ENCODE measurements at regions not wholly inside any gene's neighbourhood (a gene's known extent, or its start where the extent isn't known, plus 50 kb on each side); places are given as distances from the start of the nearest gene placed in this dataset.

DNA sequence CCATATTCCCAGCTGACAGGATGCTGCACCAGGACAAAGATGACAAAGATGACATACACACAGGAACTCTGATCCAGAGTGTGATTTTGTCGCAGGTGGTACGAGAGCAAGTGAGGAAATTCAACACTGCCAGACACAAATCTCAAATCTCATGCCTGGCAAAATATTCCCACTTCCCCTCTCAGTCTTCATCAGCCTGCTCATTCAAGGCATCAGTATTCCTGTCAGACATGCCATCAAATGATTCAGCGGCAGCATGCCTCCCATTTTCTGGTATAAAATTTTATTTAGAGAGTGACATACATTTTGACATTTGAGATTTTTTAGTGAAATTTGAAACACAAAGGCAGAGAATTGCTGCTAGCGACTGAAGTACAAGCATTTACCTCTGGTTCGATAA, 228.1 kb upstream of the LMCD1 start:
- Histone ChIP-seq H3K27ac (ENCODE audit: low read depth, low read length) (no peak overlapping the region), H3K36me3 (ENCODE audit: control insufficient read depth in 5 of 5, insufficient read depth in 5 of 5, low read length in 5 of 5) (no peaks in the 10 kb centered on the region), H3K9ac (ENCODE audit: low read length in 5 of 5) (no peak overlapping the region), H3K9me3 (ENCODE audit: control insufficient read depth in 5 of 5, low read length in 5 of 5) (peaks cover 0 to 7% (median 0%) of the 10 kb centered on the region in 5 donors), H3K27me3 (ENCODE audit: control insufficient read depth in 5 of 5, insufficient read depth in 4 of 5, low read length in 5 of 5) (no peaks in the 10 kb centered on the region), H3K4me1 (ENCODE audit: control insufficient read depth in 5 of 5, insufficient read depth in 5 of 5, low read length in 5 of 5) (no peaks in the 10 kb centered on the region), H3K4me3 (ENCODE audit: low read depth in 1 of 5, low read length in 5 of 5) (no peak overlapping the region)

DNA sequence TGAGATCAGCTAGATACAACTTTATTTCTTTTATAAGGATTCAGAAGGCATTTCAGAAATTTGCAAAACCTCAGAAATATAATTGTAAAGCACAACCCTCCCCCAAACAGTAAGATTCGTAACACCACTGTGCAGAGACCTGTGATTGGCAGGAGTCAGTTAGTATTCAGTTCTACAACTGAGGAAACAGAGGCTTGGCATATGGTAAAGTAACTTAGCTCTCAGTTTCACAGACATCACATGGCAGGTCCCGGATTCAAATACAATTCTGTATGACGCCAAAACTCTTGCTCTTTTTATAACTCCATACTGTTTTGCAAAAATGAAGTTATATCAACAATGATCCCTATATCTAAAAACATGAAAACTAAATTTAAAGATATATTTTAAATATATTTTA, 225.6 kb upstream of the LMCD1 start:
- Histone ChIP-seq H3K9me3 (ENCODE audit: control insufficient read depth in 5 of 5, low read length in 5 of 5) (peaks cover 0 to 7% (median 0%) of the 10 kb centered on the region in 5 donors), H3K9ac (ENCODE audit: low read length in 5 of 5) (no peak overlapping the region), H3K27me3 (ENCODE audit: control insufficient read depth in 5 of 5, insufficient read depth in 4 of 5, low read length in 5 of 5) (no peaks in the 10 kb centered on the region), H3K4me3 (ENCODE audit: low read depth in 1 of 5, low read length in 5 of 5) (no peak overlapping the region), H3K27ac (ENCODE audit: low read depth, low read length) (no peak overlapping the region), H3K4me1 (ENCODE audit: control insufficient read depth in 5 of 5, insufficient read depth in 5 of 5, low read length in 5 of 5) (no peaks in the 10 kb centered on the region), H3K36me3 (ENCODE audit: control insufficient read depth in 5 of 5, insufficient read depth in 5 of 5, low read length in 5 of 5) (no peaks in the 10 kb centered on the region)

DNA sequence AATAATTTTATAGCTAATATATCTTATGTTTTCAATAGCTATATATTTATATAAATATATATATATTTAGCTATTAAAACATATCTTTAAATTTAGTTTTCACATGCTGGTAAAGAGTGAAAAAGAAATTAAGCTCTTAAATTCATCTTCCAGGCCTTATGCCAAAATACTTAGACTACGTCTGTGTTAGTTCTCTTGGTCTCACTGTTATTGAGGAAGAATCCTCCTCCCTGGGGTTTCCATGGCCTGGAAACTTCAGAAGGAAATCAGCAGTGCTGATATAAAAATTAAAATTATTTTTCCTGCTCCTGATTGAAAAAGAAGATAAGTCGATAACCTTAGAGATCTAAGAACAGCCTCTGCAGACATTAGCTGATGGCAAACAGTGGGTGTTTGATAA, 225.1 kb upstream of the LMCD1 start:
- Histone ChIP-seq H3K9me3 (ENCODE audit: control insufficient read depth in 5 of 5, low read length in 5 of 5) (peaks cover 0 to 5% (median 0%) of the 10 kb centered on the region in 5 donors), H3K36me3 (ENCODE audit: control insufficient read depth in 5 of 5, insufficient read depth in 5 of 5, low read length in 5 of 5) (no peaks in the 10 kb centered on the region), H3K9ac (ENCODE audit: low read length in 5 of 5) (no peak overlapping the region), H3K27ac (ENCODE audit: low read depth, low read length) (no peak overlapping the region), H3K4me1 (ENCODE audit: control insufficient read depth in 5 of 5, insufficient read depth in 5 of 5, low read length in 5 of 5) (no peaks in the 10 kb centered on the region), H3K4me3 (ENCODE audit: low read depth in 1 of 5, low read length in 5 of 5) (no peak overlapping the region), H3K27me3 (ENCODE audit: control insufficient read depth in 5 of 5, insufficient read depth in 4 of 5, low read length in 5 of 5) (no peaks in the 10 kb centered on the region)

DNA sequence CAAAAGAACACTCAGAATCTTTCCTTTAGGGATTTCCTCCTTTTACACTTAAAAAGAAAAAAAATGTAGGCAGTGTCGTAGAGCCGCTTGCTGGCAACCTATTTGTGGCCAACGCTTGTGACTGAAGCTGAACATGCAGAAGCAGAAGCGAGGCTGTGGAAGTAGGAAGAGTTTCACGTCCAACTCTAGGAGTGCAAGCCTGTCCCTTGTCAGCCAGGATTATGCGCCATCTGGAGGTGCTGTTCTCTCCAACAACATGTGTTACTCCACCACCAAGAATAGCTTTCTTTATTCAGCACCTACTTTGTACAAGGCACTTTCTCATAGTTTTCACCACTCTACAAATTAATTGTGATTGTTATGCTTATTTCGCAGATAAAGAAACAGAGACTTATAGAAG, 223.2 kb upstream of the LMCD1 start:
- Histone ChIP-seq H3K4me3 (ENCODE audit: low read depth in 1 of 5, low read length in 5 of 5) (no peak overlapping the region), H3K27ac (ENCODE audit: low read depth, low read length) (no peak overlapping the region), H3K9me3 (ENCODE audit: control insufficient read depth in 5 of 5, low read length in 5 of 5) (no peaks in the 10 kb centered on the region), H3K27me3 (ENCODE audit: control insufficient read depth in 5 of 5, insufficient read depth in 4 of 5, low read length in 5 of 5) (no peaks in the 10 kb centered on the region), H3K9ac (ENCODE audit: low read length in 5 of 5) (no peak overlapping the region), H3K4me1 (ENCODE audit: control insufficient read depth in 5 of 5, insufficient read depth in 5 of 5, low read length in 5 of 5) (peaks cover 0 to 16% (median 11%) of the 10 kb centered on the region in 5 donors), H3K36me3 (ENCODE audit: control insufficient read depth in 5 of 5, insufficient read depth in 5 of 5, low read length in 5 of 5) (no peaks in the 10 kb centered on the region)

DNA sequence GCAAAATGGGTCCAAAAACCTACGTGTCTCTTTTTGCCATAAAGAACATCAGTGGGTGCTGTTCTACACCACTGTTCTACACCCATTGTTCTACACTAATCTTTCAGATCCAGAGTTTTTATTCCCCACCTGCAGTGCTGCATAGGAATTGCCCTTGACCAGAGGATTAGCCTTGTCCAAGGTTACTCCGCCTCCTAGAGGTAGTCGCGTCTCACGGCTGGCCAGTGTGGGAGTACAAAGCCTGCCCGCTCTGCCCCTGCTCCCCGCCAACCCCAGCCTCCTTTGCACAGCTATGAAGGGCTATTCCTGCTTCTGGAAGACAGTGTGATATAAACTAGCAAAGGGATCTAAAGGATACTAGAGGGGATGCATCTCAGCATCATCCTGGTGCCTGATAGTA, 222.1 kb upstream of the LMCD1 start:
- Histone ChIP-seq H3K27me3 (ENCODE audit: control insufficient read depth in 5 of 5, insufficient read depth in 4 of 5, low read length in 5 of 5) (no peaks in the 10 kb centered on the region), H3K4me3 (ENCODE audit: low read depth in 1 of 5, low read length in 5 of 5) (no peak overlapping the region), H3K36me3 (ENCODE audit: control insufficient read depth in 5 of 5, insufficient read depth in 5 of 5, low read length in 5 of 5) (no peaks in the 10 kb centered on the region), H3K4me1 (ENCODE audit: control insufficient read depth in 5 of 5, insufficient read depth in 5 of 5, low read length in 5 of 5) (peaks cover 0 to 17% (median 11%) of the 10 kb centered on the region in 5 donors), H3K9me3 (ENCODE audit: control insufficient read depth in 5 of 5, low read length in 5 of 5) (no peaks in the 10 kb centered on the region), H3K27ac (ENCODE audit: low read depth, low read length) (no peak overlapping the region), H3K9ac (ENCODE audit: low read length in 5 of 5) (no peak overlapping the region)

DNA sequence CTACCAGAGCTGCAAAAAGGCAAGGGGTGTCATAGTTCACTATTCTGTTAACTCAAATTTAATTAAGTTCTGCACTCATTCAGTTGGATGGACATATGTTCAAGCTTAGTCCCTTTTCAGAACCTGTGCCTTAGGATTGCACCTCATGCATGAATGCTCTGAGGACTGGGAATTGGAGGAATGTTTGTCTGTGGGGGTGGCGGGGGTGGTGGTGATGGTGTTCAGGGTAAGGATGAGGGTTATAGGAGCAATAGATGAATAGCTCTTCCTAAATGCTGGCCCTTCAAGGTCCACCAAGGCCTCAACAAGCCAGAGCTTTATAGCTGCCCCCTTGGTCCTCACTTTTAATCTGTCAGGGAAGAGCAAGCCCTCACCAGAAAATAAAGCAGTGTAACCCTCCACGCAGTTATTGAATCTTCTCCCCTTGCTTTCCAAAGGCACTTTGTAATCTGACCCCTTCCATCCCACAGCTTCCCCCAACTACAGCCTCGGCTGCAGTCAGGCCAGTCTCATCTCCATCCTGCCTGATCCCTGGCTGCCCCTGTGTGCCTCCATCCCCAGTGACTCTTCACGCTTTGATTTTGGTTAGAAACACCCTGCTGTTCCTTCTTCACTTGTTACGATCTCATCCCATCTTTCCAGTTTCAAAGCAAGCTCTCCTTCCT, 221.6 kb upstream of the LMCD1 start:
- H3K4me1 ChIP-seq (ENCODE audit: control insufficient read depth in 5 of 5, insufficient read depth in 5 of 5, low read length in 5 of 5) = peaks cover 0 to 17% (median 11%) of the 10 kb centered on the region in 5 donors
- no peaks in the 10 kb centered on the region for H3K27me3 ChIP-seq (ENCODE audit: control insufficient read depth in 5 of 5, insufficient read depth in 4 of 5, low read length in 5 of 5)
- no peaks in the 10 kb centered on the region for H3K9me3 ChIP-seq (ENCODE audit: control insufficient read depth in 5 of 5, low read length in 5 of 5)
- H3K9ac ChIP-seq (ENCODE audit: low read length in 5 of 5) = no peak overlapping the region
- no peak overlapping the region for H3K27ac ChIP-seq (ENCODE audit: low read depth, low read length)
- no peak overlapping the region for H3K4me3 ChIP-seq (ENCODE audit: low read depth in 1 of 5, low read length in 5 of 5)
- H3K36me3 ChIP-seq (ENCODE audit: control insufficient read depth in 5 of 5, insufficient read depth in 5 of 5, low read length in 5 of 5) = no peaks in the 10 kb centered on the region

DNA sequence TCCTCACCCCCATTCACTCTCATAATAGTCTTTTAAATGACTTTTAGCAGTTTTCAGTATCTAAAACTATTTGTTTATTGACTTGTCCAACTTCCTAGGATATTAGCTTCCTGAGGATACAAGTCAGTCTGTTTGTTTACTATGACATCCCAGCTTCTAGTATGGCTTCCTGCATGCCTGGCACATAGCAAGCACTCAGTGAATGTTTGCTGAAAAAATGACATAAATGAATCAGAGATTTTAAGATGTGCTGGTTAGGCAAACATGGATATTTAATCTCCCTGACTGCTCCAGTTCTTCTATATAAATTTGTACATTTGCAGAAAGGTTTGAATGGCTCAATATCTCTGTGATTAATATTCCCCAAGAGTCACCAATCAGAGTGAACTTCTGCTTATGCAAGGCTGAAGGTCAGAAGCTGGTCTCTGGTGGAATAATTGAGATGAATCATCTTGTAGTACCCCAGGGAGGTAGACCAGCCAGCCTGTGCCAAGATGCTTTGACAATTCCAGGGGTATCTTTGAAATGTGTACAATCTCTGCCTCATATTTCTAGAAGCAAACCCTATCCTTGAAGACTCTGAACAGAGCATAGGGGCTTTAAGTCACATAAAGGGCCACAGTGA, 219.0 kb upstream of the LMCD1 start:
- Histone ChIP-seq H3K4me1 (ENCODE audit: control insufficient read depth in 5 of 5, insufficient read depth in 5 of 5, low read length in 5 of 5) (peaks cover 0 to 17% (median 11%) of the 10 kb centered on the region in 5 donors), H3K4me3 (ENCODE audit: low read depth in 1 of 5, low read length in 5 of 5) (no peak overlapping the region), H3K27me3 (ENCODE audit: control insufficient read depth in 5 of 5, insufficient read depth in 4 of 5, low read length in 5 of 5) (no peaks in the 10 kb centered on the region), H3K27ac (ENCODE audit: low read depth, low read length) (no peak overlapping the region), H3K9ac (ENCODE audit: low read length in 5 of 5) (no peak overlapping the region), H3K9me3 (ENCODE audit: control insufficient read depth in 5 of 5, low read length in 5 of 5) (no peaks in the 10 kb centered on the region), H3K36me3 (ENCODE audit: control insufficient read depth in 5 of 5, insufficient read depth in 5 of 5, low read length in 5 of 5) (no peaks in the 10 kb centered on the region)

DNA sequence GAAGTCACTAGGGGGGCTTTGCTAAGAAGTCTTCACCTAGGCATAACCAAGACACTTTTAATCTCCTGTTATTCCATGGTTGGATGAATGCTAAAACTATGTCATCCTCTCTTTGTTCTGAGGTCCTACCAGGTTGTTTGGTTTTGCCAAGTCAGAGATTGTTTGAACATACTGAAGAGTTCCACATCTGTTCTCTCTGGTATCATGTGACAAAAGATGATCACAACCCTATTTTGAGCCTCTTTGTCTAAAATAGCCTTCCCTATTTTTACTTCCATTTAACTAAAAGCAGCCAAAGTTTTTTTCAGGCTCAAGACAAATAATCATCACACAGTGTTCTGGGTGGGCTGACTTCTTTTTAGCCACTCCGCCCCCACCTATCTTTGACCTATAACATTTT, 218.4 kb upstream of the LMCD1 start:
- Histone ChIP-seq H3K4me3 (ENCODE audit: low read depth in 1 of 5, low read length in 5 of 5) (no peak overlapping the region), H3K27me3 (ENCODE audit: control insufficient read depth in 5 of 5, insufficient read depth in 4 of 5, low read length in 5 of 5) (no peaks in the 10 kb centered on the region), H3K9ac (ENCODE audit: low read length in 5 of 5) (no peak overlapping the region), H3K27ac (ENCODE audit: low read depth, low read length) (no peak overlapping the region), H3K36me3 (ENCODE audit: control insufficient read depth in 5 of 5, insufficient read depth in 5 of 5, low read length in 5 of 5) (no peaks in the 10 kb centered on the region), H3K9me3 (ENCODE audit: control insufficient read depth in 5 of 5, low read length in 5 of 5) (no peaks in the 10 kb centered on the region), H3K4me1 (ENCODE audit: control insufficient read depth in 5 of 5, insufficient read depth in 5 of 5, low read length in 5 of 5) (peaks cover 0 to 17% (median 11%) of the 10 kb centered on the region in 5 donors)

DNA sequence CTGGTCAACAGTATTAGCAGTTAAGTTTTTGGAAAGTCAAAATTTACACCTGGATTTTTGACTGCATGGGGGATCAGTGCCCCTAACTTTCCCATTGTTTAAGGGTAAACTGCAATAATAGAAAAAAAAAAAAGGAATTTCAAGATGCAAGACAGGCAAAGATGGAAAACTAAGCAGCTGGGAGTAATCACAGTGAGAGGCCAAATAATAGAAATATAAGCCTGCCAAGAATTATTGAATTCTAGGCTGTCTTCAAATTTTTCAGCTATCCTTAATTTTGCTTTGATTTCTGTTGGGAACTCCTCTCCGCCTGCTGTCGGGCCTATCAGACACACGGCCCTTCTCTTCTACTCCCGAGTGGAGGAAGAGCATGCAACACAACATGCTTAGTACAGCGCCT, 215.5 kb upstream of the LMCD1 start:
- Histone ChIP-seq H3K9me3 (ENCODE audit: control insufficient read depth in 5 of 5, low read length in 5 of 5) (no peaks in the 10 kb centered on the region), H3K27me3 (ENCODE audit: control insufficient read depth in 5 of 5, insufficient read depth in 4 of 5, low read length in 5 of 5) (no peaks in the 10 kb centered on the region), H3K27ac (ENCODE audit: low read depth, low read length) (no peak overlapping the region), H3K4me1 (ENCODE audit: control insufficient read depth in 5 of 5, insufficient read depth in 5 of 5, low read length in 5 of 5) (peaks cover 0 to 17% (median 11%) of the 10 kb centered on the region in 5 donors), H3K9ac (ENCODE audit: low read length in 5 of 5) (no peak overlapping the region), H3K4me3 (ENCODE audit: low read depth in 1 of 5, low read length in 5 of 5) (no peak overlapping the region), H3K36me3 (ENCODE audit: control insufficient read depth in 5 of 5, insufficient read depth in 5 of 5, low read length in 5 of 5) (no peaks in the 10 kb centered on the region)

DNA sequence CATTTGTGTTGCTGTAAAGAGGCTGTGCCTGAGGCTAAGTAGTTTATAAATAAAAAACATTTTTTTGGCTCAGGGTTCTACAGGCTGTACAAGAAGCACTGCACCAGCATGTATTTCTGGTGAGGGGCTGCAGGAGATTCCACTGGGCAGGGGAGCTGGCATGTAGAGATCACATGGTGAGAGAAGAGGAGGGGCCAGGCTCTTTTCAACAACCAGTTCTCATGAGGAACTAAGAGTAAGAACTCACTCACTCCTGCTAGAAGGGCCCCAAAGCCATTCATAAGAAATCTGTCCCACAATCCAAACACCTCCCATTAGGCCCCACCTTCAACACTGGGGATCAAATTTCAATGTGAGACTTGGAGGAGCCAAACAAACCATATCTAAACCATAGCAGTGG, 214.9 kb upstream of the LMCD1 start:
- H3K4me1 ChIP-seq (ENCODE audit: control insufficient read depth in 5 of 5, insufficient read depth in 5 of 5, low read length in 5 of 5) = peaks cover 0 to 17% (median 11%) of the 10 kb centered on the region in 5 donors
- no peak overlapping the region for H3K4me3 ChIP-seq (ENCODE audit: low read depth in 1 of 5, low read length in 5 of 5)
- H3K9me3 ChIP-seq (ENCODE audit: control insufficient read depth in 5 of 5, low read length in 5 of 5) = no peaks in the 10 kb centered on the region
- H3K9ac ChIP-seq (ENCODE audit: low read length in 5 of 5) = no peak overlapping the region
- no peaks in the 10 kb centered on the region for H3K36me3 ChIP-seq (ENCODE audit: control insufficient read depth in 5 of 5, insufficient read depth in 5 of 5, low read length in 5 of 5)
- H3K27me3 ChIP-seq (ENCODE audit: control insufficient read depth in 5 of 5, insufficient read depth in 4 of 5, low read length in 5 of 5) = no peaks in the 10 kb centered on the region
- H3K27ac ChIP-seq (ENCODE audit: low read depth, low read length) = no peak overlapping the region

All from subcutaneous abdominal adipose tissue (tissue), 5 donors.